ENCODE measurements at regions not wholly inside any gene's neighbourhood (a gene's known extent, or its start where the extent isn't known, plus 50 kb on each side); places are given as distances from the start of the nearest gene placed in this dataset.
"Not testable (repeated sequence)": the region's sequence is repeated elsewhere in the genome, so short reads cannot be mapped to it uniquely, and the experiment has no call there.

DNA sequence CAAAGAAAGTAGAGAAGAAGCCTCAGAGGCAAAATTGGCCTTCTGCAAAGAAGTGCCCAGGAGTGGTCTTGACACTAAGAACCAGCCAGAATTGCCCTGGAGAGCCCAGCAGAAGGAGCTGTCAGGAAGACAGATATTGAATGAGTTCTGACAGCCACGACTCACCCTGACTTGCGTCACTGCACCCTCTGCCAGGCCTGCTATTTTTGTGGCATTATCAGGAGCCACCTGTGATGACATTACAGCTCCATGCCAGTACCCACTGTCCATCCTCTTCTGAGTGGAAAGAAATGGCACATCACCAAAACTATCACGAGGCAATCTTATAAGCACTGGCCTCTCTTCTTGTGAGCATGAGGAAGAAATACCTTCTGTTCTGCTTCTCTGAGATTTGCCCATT is 67.7 kb downstream of the SMIM20 start:
- no peak for DNase-seq

DNA sequence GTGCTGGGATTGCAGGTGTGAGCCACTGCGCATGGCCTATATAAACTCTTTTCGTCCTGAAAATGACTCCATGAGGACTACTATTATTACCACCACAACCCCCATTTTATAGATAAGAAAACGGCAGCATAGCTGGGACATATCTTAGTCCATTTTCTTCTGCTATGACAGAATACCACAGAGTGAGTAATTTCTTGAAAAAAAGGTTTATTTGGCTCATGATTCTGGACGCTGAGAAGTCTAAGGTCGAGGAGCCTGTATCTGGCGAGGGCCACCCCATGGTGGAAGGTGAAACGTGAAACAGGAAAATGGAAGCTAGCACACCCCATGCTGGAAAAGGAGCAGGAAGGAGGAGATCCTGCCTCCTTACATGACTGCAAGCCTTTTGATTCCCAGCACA is 68.9 kb downstream of the SMIM20 start:
- no peak for DNase-seq

DNA sequence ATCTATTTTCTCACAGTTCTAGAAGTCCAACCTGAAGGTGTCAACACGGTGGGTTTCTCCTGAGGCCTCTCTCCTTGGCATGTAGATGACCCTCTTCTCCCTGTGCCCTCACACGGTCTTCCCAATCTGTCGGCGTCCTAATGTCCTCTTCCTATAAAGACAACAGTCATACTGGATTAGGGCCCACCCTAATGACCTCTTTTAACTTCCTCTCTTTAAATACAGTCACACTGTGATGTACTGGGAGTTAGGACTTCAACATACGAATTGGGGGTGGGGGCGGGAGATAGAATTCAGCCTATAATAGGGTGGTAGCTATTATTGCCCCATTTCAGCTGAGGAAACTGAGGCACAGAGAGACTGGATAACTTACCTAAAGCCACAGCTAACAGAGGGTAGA is 70.2 kb downstream of the SMIM20 start:
- no peak for DNase-seq

GRCh38 chr4:25984796-25985195 is 70.8 kb downstream of the SMIM20 start:
- no peak for DNase-seq

DNA sequence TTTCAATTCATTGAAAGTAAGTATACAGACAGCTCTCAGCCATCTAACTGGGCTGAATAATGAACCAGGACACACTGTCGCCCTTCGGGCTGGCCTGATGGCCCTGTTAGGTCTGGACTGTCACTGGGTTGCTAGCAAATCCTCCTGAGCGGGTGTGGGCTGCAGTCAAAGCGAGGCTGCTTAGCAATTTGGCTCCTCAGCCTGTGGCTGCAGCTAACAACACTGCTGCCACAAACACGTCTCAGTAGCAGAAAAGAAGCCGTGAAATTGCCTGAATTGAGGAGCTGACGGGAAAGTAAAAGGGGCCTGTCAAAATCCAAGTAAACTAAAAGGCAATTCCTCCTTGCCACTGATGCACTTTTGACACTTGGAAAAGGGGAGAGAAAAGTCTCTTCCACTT is 72.8 kb downstream of the SMIM20 start:
- no peak for DNase-seq

DNA sequence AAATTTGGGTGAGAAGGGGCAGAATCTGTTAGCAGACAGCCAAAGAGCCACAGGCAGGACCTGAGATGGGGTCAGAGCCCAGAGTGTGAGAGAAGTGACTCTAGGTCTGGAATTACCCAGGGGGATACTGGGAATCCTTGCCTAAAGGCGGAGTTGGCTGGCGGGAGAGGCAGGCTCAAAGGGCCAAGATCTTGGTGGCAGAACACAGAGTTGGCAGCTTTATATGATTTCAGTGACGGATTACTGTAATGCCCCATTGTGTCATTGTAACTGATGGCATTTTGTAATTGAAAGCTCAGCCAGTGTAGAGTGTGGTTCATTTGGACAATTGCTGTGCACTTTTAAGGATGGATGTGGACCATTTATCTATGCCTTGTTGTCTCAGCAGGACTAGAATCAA is 77.3 kb downstream of the SMIM20 start:
- no peak for DNase-seq

- no peak for DNase-seq
Observed at GRCh38 chr4:25993395-25994185, 79.6 kb downstream of the SMIM20 start.

GRCh38 chr4:25994577-25994976 is 80.6 kb downstream of the SMIM20 start:
- DNase-seq, result not testable (repeated sequence)

- no peak for DNase-seq
Observed at GRCh38 chr4:26000274-26000950, 86.4 kb downstream of the SMIM20 start.

DNA sequence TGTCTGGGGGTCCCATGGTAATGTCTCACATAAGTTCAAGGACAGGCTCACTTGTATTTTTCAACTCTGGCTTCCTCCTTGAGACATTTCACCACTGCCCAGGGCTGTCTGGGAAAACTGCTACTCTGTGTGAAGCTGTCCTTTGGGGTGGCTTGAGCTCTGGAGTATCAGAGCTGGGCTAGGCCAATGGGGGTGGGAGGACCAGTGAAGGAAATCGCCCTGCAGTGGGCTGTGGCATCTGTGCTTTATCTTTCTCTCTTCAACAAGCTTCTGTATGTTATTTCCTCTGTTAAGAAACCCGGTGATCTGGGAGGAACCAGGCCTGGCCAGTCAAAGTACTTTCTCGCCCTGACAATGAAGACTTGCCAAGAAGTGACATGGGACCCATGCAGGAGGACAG is 87.4 kb downstream of the SMIM20 start:
- DNase-seq, result no peak

GRCh38 chr4:26001816-26002215 is 87.8 kb downstream of the SMIM20 start:
- DNase-seq, result no peak

GRCh38 chr4:26003056-26003455 is 89.0 kb downstream of the SMIM20 start:
- DNase-seq, result no peak

DNA sequence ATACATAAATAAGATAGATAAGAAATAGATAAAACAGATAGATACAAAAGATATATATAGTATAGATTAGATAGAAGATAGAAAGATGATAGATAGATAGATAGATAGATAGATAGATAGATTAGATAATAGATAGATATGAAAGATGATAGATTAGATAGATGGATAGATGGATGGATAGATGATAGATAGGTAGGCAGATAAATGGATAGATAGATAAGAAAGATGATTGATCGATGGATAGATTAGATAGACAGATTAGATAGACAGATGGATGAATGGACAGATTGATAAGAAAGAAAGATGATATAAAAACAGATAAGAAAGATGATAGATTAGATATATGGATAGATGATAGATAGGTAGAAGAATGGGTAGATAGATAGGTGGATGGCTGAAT is 90.3 kb downstream of the SMIM20 start:
- no peak for DNase-seq

- DNase-seq, result no peak
Observed at GRCh38 chr4:26005764-26006163, 91.7 kb downstream of the SMIM20 start.

GRCh38 chr4:26008737-26009136 is 94.7 kb downstream of the SMIM20 start:
- DNase-seq, result no peak

DNA sequence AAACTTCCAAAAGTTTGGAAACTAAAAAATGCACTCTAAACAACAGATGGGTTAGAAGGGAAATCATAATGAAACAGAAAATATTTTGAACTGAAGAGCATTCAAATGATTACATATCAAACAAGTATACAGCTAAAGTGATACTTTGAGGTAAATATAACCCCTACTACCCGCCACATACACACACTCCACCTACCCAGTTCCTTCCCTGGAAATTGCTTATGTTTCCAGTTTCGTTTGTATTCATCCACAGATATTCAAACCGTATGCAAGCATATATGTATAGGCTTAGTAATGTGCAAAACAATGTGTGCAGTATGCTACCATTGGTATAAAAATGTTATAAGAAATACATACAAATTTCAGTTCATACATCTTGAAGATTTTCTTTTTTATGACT is 95.5 kb downstream of the SMIM20 start:
- no peak for DNase-seq

GRCh38 chr4:26010304-26010703 is 96.3 kb downstream of the SMIM20 start:
- DNase-seq, result no peak

DNA sequence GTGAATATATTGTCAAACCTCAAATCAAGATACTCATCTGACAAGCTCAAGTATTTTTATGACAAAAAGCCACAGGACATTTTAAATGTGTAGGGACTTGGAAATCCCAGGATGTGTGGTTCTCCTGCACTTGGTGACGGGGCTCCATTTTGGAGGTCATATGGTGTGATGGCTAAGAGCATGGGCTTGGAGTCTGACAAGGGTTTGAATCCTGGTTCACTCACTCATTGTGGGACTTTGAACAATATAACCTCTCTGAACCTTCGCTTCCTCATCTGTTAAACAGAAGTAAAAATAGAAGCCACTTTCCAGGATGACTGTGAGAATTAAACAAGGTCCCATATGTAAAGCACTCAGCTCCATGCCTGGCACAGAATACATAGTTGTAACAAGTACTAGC is 99.6 kb downstream of the SMIM20 start:
- no peak for DNase-seq

DNA sequence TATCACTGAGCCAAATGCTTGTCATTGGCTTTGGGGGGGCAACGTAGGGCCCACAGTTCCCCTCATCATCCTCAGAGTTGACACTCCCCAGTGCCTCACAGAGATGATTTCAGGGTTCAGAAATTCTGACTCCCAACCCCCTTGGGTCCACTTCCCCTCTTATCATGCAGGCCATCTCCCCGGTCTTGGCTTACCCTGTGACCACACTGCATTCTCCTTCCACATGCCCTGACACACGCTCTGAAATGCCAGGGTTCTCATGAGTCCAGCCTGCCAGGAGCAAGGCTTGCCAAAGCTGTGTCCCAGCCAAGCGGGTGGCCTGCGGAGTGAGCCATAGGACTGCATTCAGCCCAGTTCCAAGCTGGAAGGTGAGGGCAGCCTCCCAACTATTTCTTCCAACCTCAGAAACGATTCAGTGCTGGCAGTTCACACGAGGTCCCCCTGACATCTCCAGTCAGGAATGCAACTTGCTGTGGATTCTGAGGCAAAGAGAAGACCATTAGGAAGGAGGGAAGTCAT is 101.2 kb downstream of the SMIM20 start:
- DNase-seq, result no peak

GRCh38 chr4:26015906-26016305 is 101.9 kb downstream of the SMIM20 start:
- DNase-seq, result no peak

DNA sequence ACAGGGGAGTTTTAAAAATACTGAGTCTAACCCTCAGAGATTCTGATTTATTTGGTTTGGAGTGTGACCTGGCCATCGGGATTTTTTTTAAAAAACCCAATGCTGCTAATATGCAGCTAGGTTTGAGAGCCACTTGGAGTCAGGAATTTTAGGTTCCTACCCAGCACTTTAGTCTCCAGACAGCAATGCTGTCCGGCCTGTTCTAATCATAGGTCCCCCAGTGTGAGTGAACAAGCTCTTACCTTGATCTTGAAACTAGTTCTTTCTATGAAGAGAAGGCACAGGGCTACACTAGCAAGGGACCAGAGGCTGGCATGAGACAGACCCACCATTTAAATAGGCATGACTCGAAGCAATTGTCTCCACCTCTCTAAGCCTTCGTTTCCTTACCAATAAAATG is 103.5 kb downstream of the SMIM20 start:
- DNase-seq, result no peak

DNA sequence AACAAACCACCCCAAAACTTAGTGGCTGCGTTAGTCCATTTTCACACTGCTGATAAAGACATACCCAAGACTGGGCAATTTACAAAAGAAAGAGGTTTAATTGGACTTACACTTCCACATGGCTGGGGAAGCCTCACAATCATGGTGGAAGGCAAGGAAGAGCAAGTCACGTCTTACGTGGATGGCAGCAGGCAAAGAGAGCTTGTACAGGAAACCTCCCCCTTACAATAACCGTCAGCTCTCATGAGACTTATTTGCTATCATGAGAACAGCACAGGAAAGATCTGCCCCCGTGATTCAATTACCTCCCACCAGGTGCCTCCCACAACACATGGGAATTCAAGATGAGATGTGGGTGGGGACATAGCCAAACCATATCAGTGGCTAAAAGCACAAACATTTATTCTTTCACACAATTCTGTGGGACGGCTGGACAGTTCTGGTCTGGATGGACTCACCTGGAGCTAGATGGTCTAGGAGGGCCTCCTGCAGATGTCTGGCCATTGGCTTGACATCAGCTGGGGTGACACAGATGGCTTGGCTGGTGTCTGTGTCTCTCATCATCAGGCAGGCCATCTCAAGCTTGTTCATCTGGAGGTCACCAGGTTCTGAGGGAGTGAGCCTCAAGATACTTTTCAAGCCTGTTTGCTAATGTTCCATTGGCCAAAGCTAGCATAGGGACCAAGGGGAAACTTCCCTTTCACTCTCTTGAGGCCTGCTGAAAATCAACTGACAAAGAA is 104.1 kb downstream of the SMIM20 start:
- not testable (repeated sequence) for DNase-seq

DNA sequence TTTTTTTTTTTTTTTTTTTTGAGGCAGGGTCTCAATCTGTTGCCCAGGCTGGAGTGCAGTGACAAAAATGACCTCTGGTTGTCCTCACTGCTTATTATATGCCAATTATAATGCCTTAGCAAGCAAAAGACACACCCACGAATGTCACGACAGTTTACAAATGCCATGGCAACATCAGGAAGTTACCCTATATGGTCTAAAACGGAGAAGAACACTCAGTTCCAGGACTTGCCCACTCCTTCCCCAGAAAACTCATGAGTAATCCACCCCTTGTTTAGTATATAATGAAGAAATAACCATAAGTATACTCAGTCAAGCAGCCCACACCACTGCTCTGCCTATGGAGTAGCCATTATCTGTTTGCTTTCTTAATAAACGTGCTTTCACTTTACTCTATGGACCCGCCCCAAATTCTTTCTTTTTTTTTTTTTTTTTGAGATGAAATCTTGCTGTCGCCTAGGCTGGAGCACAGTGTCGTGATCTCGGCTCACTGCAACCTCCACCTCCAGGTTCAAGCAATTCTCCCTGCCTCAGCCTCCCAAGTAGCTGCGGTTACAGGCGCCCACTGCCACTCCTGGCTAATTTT is 106.2 kb downstream of the SMIM20 start:
- no peak for DNase-seq

Data from NCI-H748 treated with DMSO at 0.1 percent for 48 hours (cell line).